Skin epidermis (tissue), 12 donors: ENCODE measurements at regions not wholly inside any gene's neighbourhood (a gene's known extent, or its start where the extent isn't known, plus 50 kb on each side); places are given as distances from the start of the nearest gene placed in this dataset.
"Not testable (repeated sequence)": the region's sequence is repeated elsewhere in the genome, so short reads cannot be mapped to it uniquely, and the experiment has no call there.

Source experiments
- H3K27ac ChIP-seq, 21 experiments: fragments of 200-600 bp; sonication (generic) in 11 of 21; one replicate each; pipeline ENCODE4 v1.5.0; 2020; ENCODE audit warnings: mild to moderate bottlenecking in 3 of 21, inconsistent platforms in 2 of 21, moderate library complexity in 2 of 21
- H3K4me3 ChIP-seq, 7 experiments: fragments of 200-600 bp; sonication (generic) in 2 of 7; one replicate each; pipeline ENCODE4 v1.5.0; 2020; ENCODE audit warnings: inconsistent platforms in 2 of 7, mild to moderate bottlenecking in 2 of 7, moderate library complexity in 1 of 7

DNA sequence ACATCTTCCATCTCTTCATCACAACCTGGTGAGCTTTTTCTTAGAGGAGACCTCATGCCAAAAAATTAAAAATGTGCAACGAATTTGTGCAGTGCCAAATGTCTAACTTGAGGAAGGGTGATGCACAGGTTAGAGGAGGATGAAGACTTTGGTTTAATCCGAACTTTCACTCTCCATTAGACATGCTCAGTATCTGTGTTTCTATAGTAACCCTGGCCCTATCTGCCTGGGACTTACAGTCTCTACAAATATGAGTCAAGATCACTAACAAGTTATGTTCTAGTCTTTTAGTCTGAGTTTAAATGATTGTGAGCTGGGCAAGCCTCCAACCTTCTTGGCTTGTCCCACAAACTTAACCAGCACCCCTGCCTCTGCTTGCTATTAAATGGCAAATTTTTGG, 377.0 kb downstream of the BMP2 start:
- Histone ChIP-seq H3K27ac (no peak overlapping the region), H3K4me3 (no peak overlapping the region)

DNA sequence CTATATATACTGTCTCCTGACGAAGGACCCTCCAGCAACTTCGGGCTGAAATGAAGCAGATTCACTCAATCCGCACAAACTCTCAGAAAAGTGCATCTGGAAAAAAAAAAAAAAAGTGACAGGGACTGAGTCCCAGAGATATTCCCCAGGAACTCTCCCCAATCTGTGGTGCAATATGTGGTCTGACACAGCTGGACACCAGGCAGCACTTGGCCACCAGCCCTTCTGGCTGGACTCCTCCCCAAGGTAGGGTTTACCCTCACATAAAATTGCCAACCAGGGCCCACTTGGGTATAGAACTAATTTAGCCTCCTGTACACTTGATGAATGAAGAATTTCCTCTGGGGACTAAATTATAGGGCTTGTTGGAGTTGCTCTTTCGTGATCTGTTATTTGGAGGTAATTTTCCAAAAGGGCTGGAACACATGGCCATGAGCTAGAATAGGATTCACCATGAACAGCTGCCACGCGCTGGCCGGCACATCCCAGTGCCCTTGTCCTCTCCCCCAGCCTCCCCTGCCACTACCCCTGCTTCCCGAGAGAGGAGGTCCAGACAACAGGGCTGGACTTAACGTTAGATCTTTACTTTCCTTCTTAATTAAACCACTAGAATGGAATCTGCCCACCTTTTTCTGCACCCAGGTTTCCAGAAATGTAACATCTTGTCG, 379.2 kb downstream of the BMP2 start:
- Histone ChIP-seq H3K27ac (no peak overlapping the region), H3K4me3 (no peak overlapping the region)

DNA sequence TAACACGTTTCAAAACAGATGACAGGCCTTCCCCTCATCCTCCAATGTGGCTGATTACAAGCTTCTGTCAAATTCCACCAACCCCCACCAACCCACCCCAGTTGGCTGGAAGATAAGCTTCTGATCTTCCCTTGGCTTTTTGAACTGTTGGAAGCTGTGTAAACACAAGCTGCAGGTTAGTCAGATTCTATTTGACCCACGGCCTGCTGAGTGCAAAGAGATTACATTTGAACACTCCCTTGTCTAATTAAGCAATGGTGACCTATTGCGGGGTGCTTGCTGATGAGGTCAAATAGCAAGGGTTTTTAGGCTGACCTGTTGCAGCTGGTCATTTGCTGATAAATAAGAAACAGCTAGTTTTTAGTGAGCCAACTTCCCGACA, 379.7 kb downstream of the BMP2 start:
- H3K4me3 ChIP-seq, result no peak overlapping the region
- H3K27ac ChIP-seq, result no peak overlapping the region

DNA sequence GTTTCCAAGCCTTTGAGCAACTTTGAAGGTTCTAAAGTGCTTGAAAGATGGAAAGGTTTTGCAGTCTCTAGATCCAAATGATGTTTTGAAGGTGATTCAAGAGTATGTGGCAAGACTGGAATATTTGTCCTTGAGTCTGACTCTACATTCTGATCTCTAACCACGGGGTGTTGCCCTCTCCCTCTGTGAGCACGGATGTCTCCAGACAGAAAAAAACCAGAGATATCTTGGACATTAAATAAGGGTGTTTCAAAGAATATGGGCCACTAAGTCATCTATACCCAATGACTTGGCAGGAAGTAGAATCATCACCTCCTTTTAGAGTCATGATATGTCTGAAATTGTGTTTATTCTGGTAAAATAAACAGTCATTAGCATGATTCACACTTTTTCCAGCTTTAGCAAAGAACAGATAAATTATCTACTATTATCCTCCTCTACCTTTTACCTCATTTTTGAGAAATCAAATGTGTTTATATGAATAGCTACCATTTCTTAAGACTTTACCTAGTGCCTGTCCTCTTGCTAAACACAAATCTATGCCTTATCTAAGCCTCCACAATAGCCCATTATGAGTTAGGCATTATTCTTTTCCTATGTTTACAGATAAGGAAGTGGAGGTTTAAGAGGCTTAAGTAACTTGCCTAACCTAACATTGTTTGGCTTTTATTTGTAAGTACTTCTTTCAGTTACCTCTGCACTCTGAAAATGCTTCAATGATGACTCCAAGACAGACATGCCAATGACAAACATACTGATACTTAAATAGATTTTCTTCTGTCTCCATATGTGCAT, 384.4 kb downstream of the BMP2 start:
- Histone ChIP-seq H3K27ac (no peak overlapping the region), H3K4me3 (no peak overlapping the region)

DNA sequence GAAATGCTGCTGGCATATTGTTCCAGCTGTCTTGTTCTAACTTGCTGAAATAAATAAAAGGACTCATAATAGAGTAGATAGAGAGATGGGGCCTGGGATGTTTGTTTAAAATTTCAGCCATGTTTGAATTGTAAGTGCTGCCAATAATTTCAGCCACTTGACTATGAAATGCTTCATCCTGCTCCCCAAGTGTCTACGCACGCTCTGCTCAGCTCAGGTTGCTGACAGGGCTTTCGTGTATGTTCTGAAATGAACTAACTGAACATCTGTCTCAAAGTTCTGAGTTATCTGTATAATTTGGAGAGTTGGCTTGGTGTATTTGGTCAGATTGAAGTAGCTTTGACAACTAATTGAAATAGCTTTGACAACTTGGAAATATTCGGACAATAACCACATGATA, 387.8 kb downstream of the BMP2 start:
- Histone ChIP-seq H3K27ac (no peak overlapping the region), H3K4me3 (no peak overlapping the region)

DNA sequence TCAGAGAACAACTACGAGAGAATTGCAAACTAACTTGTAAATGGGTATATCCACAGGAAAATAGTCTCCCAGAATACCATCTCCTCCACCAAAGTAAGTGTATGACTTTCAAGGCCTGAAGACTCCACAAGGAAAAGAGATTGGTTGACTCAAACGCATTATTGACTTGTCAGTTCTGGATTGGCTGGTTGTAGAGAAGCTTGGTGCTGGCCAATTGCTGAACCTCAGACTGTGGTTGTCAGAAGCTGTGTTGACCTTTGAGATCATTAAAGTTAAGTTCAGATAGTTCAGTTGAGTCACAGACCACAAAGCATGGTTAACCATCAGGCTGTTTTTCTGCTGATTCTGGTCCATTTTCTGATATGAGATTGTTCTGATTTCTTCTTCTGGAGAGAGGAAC, 388.3 kb downstream of the BMP2 start:
- Histone ChIP-seq H3K27ac (no peak overlapping the region), H3K4me3 (no peak overlapping the region)

DNA sequence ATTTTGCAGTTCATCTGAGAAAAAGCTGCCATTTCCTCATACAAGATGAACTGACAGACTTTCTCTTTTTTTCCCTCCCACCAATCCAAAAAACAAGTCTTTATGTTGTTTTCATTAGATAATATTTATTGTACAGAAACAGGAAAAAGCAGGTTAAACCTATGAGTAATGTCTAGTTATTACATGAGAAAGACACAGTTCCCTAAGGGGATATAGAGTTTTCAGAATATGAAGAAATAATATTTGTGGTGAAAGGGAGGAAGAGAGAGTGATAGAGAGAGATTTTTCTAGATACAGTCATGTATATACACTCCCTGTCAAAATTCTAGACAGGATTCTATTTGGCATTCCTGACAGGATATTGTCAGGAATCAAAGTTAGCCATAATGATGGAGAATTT, 392.4 kb downstream of the BMP2 start:
- H3K27ac ChIP-seq, result no peak overlapping the region
- no peak overlapping the region for H3K4me3 ChIP-seq

DNA sequence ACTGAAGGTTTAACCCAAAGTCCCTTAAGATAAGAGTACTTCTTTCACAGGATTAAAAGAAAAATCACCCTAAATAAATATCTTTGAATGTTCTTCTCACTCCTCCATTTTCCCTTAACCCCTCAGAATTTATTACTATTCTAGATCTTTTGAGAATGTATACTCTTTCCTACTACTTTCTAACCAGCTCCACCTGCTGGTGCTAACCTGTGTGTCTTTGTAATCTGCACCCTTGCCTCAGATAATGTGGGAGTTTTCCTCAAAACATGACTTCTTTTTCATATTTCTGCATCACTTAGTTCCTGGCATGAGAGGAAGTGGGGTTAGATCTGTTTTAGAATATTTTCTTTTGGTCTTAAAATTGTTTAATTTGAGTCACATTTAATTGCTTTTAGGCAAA, 394.2 kb downstream of the BMP2 start:
- Histone ChIP-seq H3K27ac (no peak overlapping the region), H3K4me3 (no peak overlapping the region)

DNA sequence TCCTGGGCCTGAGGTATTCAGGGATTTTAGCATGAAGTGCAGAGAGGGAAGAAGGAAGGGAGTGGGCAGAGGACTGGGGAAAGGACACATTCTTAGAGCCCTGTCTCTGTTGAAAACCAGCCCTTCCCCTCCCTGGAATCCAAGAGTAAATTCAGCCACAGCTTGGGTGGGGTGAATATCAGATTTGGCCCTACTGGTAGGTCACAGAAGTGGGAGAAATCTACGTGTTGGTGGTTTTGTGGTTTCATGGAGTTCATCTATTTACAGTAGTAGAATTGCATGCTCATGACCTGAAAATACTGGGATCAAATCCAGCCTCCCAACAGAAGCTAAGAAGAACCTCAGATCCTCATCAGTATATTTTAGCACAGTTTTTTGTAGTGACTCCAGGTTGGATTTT, 404.4 kb downstream of the BMP2 start:
- Histone ChIP-seq H3K27ac (no peak overlapping the region), H3K4me3 (no peak overlapping the region)

DNA sequence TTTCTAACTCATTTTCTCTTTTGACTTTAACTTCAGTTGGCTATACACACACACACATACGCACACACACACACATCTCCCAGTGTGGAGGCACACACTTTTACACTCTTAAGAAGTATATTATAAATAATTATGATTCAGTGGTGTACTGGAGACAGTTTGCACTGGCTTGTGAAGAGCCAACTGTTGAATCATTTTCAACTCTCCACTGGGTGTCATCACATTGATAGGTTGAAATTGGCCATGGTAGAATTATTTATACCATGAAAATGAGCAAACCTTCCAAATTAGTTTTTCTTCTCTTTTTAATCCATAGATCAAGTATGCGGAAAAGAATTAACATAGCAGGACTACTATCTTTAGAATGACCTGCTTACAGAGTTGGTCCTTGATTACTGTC, 407.1 kb downstream of the BMP2 start:
- no peak overlapping the region for H3K27ac ChIP-seq
- no peak overlapping the region for H3K4me3 ChIP-seq

DNA sequence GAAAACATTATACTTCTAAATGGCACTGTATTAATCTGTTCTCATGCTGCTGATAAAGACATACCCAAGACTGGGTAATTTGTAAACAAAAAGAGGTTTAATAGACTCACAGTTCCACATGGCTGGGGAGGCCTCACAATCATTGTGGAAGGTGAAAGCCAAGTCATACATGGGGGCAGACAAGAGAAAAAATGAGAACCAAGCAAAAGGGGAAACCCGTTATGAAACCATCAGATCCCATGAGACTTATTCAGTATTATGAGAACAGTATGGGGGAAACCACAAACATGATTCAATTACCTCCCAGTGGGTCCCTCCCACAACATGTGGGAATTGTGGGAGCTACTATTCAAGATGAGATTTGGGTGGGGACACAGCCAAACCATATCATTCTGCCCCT, 408.3 kb downstream of the BMP2 start:
- not testable (repeated sequence) for H3K4me3 ChIP-seq, H3K27ac ChIP-seq

DNA sequence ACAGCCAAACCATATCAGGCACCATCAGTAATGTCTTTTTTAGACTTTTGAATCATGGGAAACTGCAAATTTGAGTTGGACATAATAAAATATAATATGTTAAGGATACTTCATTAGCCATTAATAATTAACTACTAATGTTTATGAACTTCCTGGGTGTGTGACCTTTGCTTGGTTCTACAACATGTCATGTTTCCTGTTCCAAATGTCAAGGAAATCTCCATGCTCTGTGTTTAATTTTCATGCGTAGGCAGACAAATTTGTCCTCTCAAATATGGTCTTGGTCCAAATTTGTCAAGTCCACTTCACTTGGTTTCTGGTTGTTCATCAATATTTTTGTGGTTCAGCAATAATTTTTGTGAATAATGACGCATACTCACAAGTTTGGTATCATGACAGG, 410.5 kb downstream of the BMP2 start:
- Histone ChIP-seq H3K27ac (no peak overlapping the region), H3K4me3 (no peak overlapping the region)

DNA sequence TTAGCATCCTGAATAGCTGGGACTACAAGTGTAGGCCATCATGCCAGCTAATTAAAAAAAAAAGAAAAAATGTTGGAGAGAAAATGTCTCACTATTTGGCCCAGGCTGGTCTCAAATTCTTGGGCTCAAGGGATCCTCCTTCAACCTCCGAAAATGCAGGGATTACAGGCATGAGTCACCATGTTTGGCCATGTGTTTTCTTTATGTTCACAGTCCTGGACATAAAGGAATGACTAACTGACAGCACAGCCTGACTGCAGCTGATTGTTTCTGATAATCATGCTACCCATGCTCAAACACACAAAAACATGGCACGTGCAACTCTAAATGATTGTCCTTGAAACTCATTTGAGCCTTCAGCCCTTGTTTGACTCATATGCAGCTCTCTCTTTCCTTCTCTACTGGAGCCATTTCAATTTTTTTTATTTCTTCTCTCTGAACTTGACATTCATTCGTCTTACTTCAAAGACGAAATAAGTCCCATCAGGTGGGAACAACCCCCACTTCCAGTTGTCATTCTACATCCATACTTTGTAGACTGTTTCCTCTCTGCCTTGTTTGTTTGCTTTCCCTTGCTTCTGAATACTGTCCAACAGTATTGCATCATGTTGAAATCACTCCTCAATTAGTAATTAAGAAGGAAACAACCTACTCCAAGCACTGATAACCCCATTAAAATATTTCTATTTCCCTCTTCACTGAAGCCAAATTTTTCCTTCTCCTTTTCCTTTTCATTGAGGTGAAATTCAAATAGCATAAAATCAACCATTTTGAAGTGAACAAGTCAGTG, 413.0 kb downstream of the BMP2 start:
- H3K4me3 ChIP-seq, result no peak overlapping the region

DNA sequence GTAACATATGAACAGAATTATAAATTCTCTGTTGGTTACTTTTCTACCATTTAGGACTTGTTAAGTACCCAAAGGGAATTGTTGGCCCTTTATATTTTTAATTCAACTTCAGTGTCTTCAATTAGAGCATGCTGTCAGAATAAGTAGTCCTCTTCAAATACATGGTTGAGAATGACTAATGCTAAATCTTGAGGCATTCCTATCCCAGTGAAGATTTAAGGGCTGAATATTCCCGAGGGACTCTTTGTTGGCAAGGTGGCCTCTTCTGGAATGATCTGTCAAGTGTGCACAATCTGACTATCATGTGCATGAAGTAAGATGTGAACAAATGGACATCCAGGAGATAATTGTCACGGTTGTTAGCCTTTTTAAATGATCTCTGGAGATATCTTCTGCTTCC, 421.7 kb downstream of the BMP2 start:
- Histone ChIP-seq H3K4me3 (no peak overlapping the region), H3K27ac (no peak overlapping the region)

More for the DNA sequence above, 413.0 kb downstream of the BMP2 start:
- H3K27ac ChIP-seq, result no peak overlapping the region

DNA sequence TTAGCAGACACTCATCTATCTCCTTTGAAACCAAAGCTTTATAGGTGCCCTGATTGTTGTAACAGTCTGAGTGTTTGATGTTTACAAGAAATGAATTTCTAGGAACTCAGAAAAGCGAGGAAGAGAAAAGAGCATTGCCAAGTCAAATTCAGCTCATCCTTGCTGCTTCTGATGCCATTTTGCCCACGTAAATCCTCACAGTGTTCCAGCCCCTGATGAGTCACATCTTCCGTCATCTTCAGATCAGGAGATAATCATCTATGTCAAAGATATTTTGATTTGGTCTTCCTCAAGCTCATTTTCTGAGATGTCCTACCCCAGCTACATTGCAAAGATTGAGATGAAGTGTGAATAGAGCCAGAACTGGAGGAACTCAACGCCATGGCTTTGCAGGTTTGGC, 426.2 kb downstream of the BMP2 start:
- H3K4me3 ChIP-seq, result no peak overlapping the region
- H3K27ac ChIP-seq, result no peak overlapping the region

DNA sequence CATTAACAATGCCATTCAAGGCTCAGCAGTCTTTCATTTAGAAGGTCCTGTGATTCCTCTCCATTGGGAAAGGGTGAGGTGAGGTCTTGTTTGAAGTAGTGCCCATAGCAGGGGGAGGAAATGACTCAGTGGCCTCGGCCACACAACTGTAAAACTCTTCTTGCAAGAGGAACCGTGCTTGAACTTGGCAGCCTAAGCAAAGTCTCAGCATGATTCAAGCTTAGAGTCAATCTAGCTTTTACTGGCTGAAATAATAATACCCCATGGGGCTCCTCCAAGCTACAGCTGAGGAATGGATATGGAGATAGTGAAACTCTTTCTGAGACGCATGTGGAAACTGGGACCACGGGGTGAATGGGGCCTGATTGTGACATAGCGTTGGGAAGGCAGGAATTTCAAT, 428.2 kb downstream of the BMP2 start:
- Histone ChIP-seq H3K27ac (no peak overlapping the region), H3K4me3 (no peak overlapping the region)

DNA sequence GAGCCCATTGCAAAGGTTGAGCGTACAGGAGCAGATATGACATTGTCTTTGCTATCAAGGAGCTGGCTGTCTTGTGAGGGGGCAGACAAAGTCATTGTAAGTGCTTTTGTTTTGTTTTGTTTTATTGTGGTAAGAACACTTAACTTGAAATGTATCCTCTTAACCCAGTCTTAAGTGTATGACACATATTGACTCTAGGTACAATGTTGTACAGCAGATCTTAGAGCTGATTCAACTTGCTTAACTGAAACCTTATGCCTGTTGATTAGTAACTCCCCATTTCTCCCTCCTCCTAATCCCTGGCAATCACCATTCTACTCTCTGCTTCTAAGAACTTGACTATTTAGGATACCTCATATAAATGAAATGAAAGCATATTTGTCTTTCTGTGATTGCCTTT, 429.0 kb downstream of the BMP2 start:
- Histone ChIP-seq H3K4me3 (no peak overlapping the region), H3K27ac (no peak overlapping the region)

DNA sequence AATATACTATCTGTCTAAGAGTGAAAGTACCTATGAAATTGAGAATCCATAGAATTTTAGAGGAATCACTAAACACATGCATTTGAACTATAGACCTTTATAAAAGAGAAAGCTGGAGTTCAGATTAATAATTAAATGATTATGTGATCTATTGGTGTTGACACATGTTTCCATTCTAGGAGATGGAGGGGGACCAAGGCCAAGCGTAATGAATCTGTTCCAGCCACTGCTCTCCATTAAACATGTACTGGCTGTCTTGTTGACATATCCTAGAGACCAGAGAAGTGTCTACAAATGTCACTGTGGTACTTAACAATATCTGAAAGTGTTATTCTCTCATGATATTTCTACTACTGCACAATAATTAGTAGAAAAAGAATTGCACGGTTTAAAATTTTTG, 432.4 kb downstream of the BMP2 start:
- Histone ChIP-seq H3K4me3 (no peak overlapping the region), H3K27ac (no peak overlapping the region)

DNA sequence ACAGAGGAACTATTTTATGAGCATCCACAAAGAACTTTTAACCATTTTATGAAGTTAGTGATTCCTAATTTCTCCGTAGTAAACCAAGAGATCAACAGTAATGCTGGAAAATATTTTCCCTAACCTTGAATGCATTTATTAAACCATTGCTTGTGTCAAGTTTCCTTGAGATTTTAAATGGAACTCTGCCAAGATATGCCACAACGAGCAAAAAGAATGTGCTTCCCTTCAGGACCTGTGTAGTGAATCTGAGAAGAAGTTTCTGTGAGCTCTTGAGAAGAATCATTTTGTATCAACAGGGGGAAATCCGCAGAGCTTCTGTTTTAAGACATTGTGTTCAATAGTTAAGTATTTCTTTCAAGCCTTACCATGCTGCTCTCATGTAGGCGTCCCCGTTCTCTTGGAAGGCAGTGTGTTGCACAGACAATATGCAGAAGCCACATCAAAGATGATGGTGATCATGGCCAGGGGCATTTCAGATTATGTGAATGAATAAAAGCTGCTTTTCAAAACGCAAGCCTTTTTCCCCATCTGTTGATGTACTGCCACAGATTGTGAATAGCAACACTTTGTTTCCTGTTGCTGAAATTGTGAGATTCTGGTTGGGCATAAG, 439.8 kb downstream of the BMP2 start:
- Histone ChIP-seq H3K4me3 (no peak overlapping the region), H3K27ac (no peak overlapping the region)

DNA sequence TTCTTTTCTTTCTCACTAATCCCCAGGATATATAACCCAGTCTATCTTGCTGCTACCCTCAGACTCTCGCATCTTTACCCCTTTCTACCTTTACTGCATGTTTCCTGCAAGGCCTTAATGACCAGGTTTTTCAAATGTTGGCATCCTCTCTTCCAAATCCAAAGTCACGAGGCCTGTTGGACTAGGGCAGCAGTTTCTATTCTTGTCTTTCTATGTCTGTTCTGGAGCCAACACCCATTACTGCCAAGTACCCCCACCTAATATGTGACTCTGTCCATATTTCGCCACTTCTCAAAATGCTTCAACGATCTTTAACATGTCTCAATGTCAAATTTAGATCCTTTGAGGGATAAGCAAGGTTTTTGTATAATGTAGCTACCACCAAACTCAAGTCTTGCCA, 443.4 kb downstream of the BMP2 start:
- H3K27ac ChIP-seq, result no peak overlapping the region
- H3K4me3 ChIP-seq, result no peak overlapping the region
